ENCODE measurements at regions not wholly inside any gene's neighbourhood (a gene's known extent, or its start where the extent isn't known, plus 50 kb on each side); places are given as distances from the start of the nearest gene placed in this dataset.
"Not testable (repeated sequence)": the region's sequence is repeated elsewhere in the genome, so short reads cannot be mapped to it uniquely, and the experiment has no call there.

GRCh38 chr5:114727358-114727757, 365.5 kb downstream of the KCNN2 start:
- DNase-seq = peak in 4 of 5 donors; percentile 10 to 85 (median 36)
- intact Hi-C loops (cut with DNase I) = no loop called here
- no peak overlapping the region for H3K9ac ChIP-seq (ENCODE audit: low read length in 3 of 3)
- H3K27ac ChIP-seq (ENCODE audit: low read depth in 2 of 2, low read length in 2 of 2) = no peak overlapping the region
- H3K4me1 ChIP-seq (ENCODE audit: control insufficient read depth in 2 of 3, insufficient read depth in 2 of 3, low read depth in 1 of 3, low read length in 3 of 3) = no peaks in the 10 kb centered on the region
- H3K9me3 ChIP-seq (ENCODE audit: control insufficient read depth in 2 of 3, insufficient read depth in 1 of 3, low read length in 3 of 3) = no peaks in the 10 kb centered on the region
- H3K36me3 ChIP-seq (ENCODE audit: control insufficient read depth in 2 of 3, insufficient read depth in 3 of 3, low read length in 3 of 3) = no peaks in the 10 kb centered on the region
- FAIRE-seq = no peak
- no peaks in the 10 kb centered on the region for H3K27me3 ChIP-seq (ENCODE audit: control insufficient read depth, insufficient read depth, low read length)
- H3K4me3 ChIP-seq (ENCODE audit: low read length in 3 of 3) = no peak overlapping the region
- no peak for TF ChIP-seq CTCF (IDR thresholded peaks at IDR 0.05; ENCODE audit: borderline replicate concordance, extremely low read depth, insufficient read depth)

- no peak for DNase-seq
- no peaks in the 10 kb centered on the region for H3K9me3 ChIP-seq (ENCODE audit: control insufficient read depth in 2 of 3, insufficient read depth in 1 of 3, low read length in 3 of 3)
- no peaks in the 10 kb centered on the region for H3K4me1 ChIP-seq (ENCODE audit: control insufficient read depth in 2 of 3, insufficient read depth in 2 of 3, low read depth in 1 of 3, low read length in 3 of 3)
- no peak for FAIRE-seq
- H3K27ac ChIP-seq (ENCODE audit: low read depth in 2 of 2, low read length in 2 of 2) = no peak overlapping the region
- H3K9ac ChIP-seq (ENCODE audit: low read length in 3 of 3) = no peak overlapping the region
- H3K4me3 ChIP-seq (ENCODE audit: low read length in 3 of 3) = no peak overlapping the region
- H3K36me3 ChIP-seq (ENCODE audit: control insufficient read depth in 2 of 3, insufficient read depth in 3 of 3, low read length in 3 of 3) = no peaks in the 10 kb centered on the region
- TF ChIP-seq CTCF (IDR thresholded peaks at IDR 0.05; ENCODE audit: borderline replicate concordance, extremely low read depth, insufficient read depth) = no peak
- H3K27me3 ChIP-seq (ENCODE audit: control insufficient read depth, insufficient read depth, low read length) = no peaks in the 10 kb centered on the region
- intact Hi-C loops (cut with DNase I) = no loop called here
Measured at GRCh38 chr5:114726131-114726530, 364.3 kb downstream of the KCNN2 start.

- Histone ChIP-seq H3K9ac (ENCODE audit: low read length in 3 of 3) (no peak overlapping the region), H3K36me3 (ENCODE audit: control insufficient read depth in 2 of 3, insufficient read depth in 3 of 3, low read length in 3 of 3) (no peaks in the 10 kb centered on the region), H3K4me3 (ENCODE audit: low read length in 3 of 3) (no peak overlapping the region), H3K27me3 (ENCODE audit: control insufficient read depth, insufficient read depth, low read length) (no peaks in the 10 kb centered on the region), H3K9me3 (ENCODE audit: control insufficient read depth in 2 of 3, insufficient read depth in 1 of 3, low read length in 3 of 3) (peaks cover 0 to 4% (median 3%) of the 10 kb centered on the region in 3 donors), H3K4me1 (ENCODE audit: control insufficient read depth in 2 of 3, insufficient read depth in 2 of 3, low read depth in 1 of 3, low read length in 3 of 3) (no peaks in the 10 kb centered on the region), H3K27ac (ENCODE audit: low read depth in 2 of 2, low read length in 2 of 2) (no peak overlapping the region)
- intact Hi-C loops (cut with DNase I) = no loop called here
- no peak for FAIRE-seq
- TF ChIP-seq CTCF (IDR thresholded peaks at IDR 0.05; ENCODE audit: borderline replicate concordance, extremely low read depth, insufficient read depth) = no peak
- DNase-seq = no peak
Measured at GRCh38 chr5:114719268-114719667, 357.4 kb downstream of the KCNN2 start.

- H3K27me3 ChIP-seq (ENCODE audit: control insufficient read depth, insufficient read depth, low read length) = no peaks in the 10 kb centered on the region
- intact Hi-C loops (cut with DNase I) = no loop called here
- no peaks in the 10 kb centered on the region for H3K4me1 ChIP-seq (ENCODE audit: control insufficient read depth in 2 of 3, insufficient read depth in 2 of 3, low read depth in 1 of 3, low read length in 3 of 3)
- H3K27ac ChIP-seq (ENCODE audit: low read depth in 2 of 2, low read length in 2 of 2) = no peak overlapping the region
- no peak overlapping the region for H3K4me3 ChIP-seq (ENCODE audit: low read length in 3 of 3)
- DNase-seq (no peak), FAIRE-seq (no peak)
- H3K9ac ChIP-seq (ENCODE audit: low read length in 3 of 3) = no peak overlapping the region
- no peaks in the 10 kb centered on the region for H3K36me3 ChIP-seq (ENCODE audit: control insufficient read depth in 2 of 3, insufficient read depth in 3 of 3, low read length in 3 of 3)
- peaks cover 0 to 5% (median 3%) of the 10 kb centered on the region in 3 donors for H3K9me3 ChIP-seq (ENCODE audit: control insufficient read depth in 2 of 3, insufficient read depth in 1 of 3, low read length in 3 of 3)
- TF ChIP-seq CTCF (IDR thresholded peaks at IDR 0.05; ENCODE audit: borderline replicate concordance, extremely low read depth, insufficient read depth) = no peak
Measured at GRCh38 chr5:114716955-114717354, 355.1 kb downstream of the KCNN2 start.

GRCh38 chr5:114704225-114704893, 342.5 kb downstream of the KCNN2 start:
- H3K36me3 ChIP-seq (ENCODE audit: control insufficient read depth in 2 of 3, insufficient read depth in 3 of 3, low read length in 3 of 3); H3K4me3 ChIP-seq (ENCODE audit: low read length in 3 of 3); H3K9ac ChIP-seq (ENCODE audit: low read length in 3 of 3); H3K27ac ChIP-seq (ENCODE audit: low read depth in 2 of 2, low read length in 2 of 2); FAIRE-seq; DNase-seq; H3K27me3 ChIP-seq (ENCODE audit: control insufficient read depth, insufficient read depth, low read length); H3K9me3 ChIP-seq (ENCODE audit: control insufficient read depth in 2 of 3, insufficient read depth in 1 of 3, low read length in 3 of 3); intact Hi-C loops (cut with DNase I); H3K4me1 ChIP-seq (ENCODE audit: control insufficient read depth in 2 of 3, insufficient read depth in 2 of 3, low read depth in 1 of 3, low read length in 3 of 3): not testable (repeated sequence)
